ENCODE measurements at regions not wholly inside any gene's neighbourhood (a gene's known extent, or its start where the extent isn't known, plus 50 kb on each side); places are given as distances from the start of the nearest gene placed in this dataset.

- no peak for TF ChIP-seq POLR2A (IDR thresholded peaks at IDR 0.05; ENCODE audit: insufficient read depth in 1 of 2, low read depth in 2 of 2, low read length in 2 of 2)
- no peak for TF ChIP-seq ZNF224 (CRISPR knock-in tag; IDR thresholded peaks at IDR 0.05)
- no peak for TF ChIP-seq SATB2 (CRISPR knock-in tag; IDR thresholded peaks at IDR 0.05)
- no peak for TF ChIP-seq USF2 (IDR thresholded peaks at IDR 0.05; ENCODE audit: low read depth, low read length)
- no peak for TF ChIP-seq USF2 (CRISPR knock-in tag; IDR thresholded peaks at IDR 0.05; ENCODE audit: borderline replicate concordance)
Observed at GRCh38 chr20:6686171-6686570, 81.3 kb upstream of the BMP2 start.
